ENCODE measurements at regions not wholly inside any gene's neighbourhood (a gene's known extent, or its start where the extent isn't known, plus 50 kb on each side); places are given as distances from the start of the nearest gene placed in this dataset.
"Not testable (repeated sequence)": the region's sequence is repeated elsewhere in the genome, so short reads cannot be mapped to it uniquely, and the experiment has no call there.

- no peak for DNase-seq
These were observed 343.2 kb upstream of the ADAMTS9 start for GRCh38 chr3:65030847-65031463.

GRCh38 chr3:65030014-65030627 lies 342.3 kb upstream of the ADAMTS9 start:
- DNase-seq = no peak

GRCh38 chr3:65029130-65029529 lies 341.3 kb upstream of the ADAMTS9 start:
- no peak for DNase-seq

GRCh38 chr3:65028024-65028423 lies 340.2 kb upstream of the ADAMTS9 start:
- no peak for DNase-seq

GRCh38 chr3:65027335-65027734 lies 339.5 kb upstream of the ADAMTS9 start:
- no peak for DNase-seq

GRCh38 chr3:65026151-65026550 lies 338.4 kb upstream of the ADAMTS9 start:
- DNase-seq = no peak

- no peak for DNase-seq
These were observed 336.3 kb upstream of the ADAMTS9 start for GRCh38 chr3:65024148-65024547.

- no peak for DNase-seq
These were observed 332.7 kb upstream of the ADAMTS9 start for GRCh38 chr3:65020281-65021160.

- peak; percentile 1 for DNase-seq
These were observed 331.7 kb upstream of the ADAMTS9 start for GRCh38 chr3:65019443-65020055.

- DNase-seq = no peak
These were observed 331.0 kb upstream of the ADAMTS9 start for GRCh38 chr3:65018801-65019200.

- no peak for DNase-seq
These were observed 329.6 kb upstream of the ADAMTS9 start for GRCh38 chr3:65017359-65017758.

- DNase-seq = no peak
These were observed 327.9 kb upstream of the ADAMTS9 start for GRCh38 chr3:65015711-65016110.

- DNase-seq = no peak
These were observed 325.3 kb upstream of the ADAMTS9 start for GRCh38 chr3:65013053-65013452.

GRCh38 chr3:65006300-65006739 lies 318.5 kb upstream of the ADAMTS9 start:
- DNase-seq = no peak

GRCh38 chr3:65005486-65005885 lies 317.7 kb upstream of the ADAMTS9 start:
- no peak for DNase-seq

GRCh38 chr3:65004795-65005295 lies 317.0 kb upstream of the ADAMTS9 start:
- no peak for DNase-seq

- DNase-seq = no peak
These were observed 316.5 kb upstream of the ADAMTS9 start for GRCh38 chr3:65004306-65004705.

GRCh38 chr3:65001119-65001518 lies 313.3 kb upstream of the ADAMTS9 start:
- DNase-seq = not testable (repeated sequence)

- DNase-seq = no peak
These were observed 310.5 kb upstream of the ADAMTS9 start for GRCh38 chr3:64998317-64998716.

- DNase-seq = no peak
These were observed 308.2 kb upstream of the ADAMTS9 start for GRCh38 chr3:64995857-64996551.

- no peak for DNase-seq
These were observed 306.0 kb upstream of the ADAMTS9 start for GRCh38 chr3:64993781-64994180.

GRCh38 chr3:64992530-64993285 lies 304.9 kb upstream of the ADAMTS9 start:
- no peak for DNase-seq
